ENCODE measurements at regions not wholly inside any gene's neighbourhood (a gene's known extent, or its start where the extent isn't known, plus 50 kb on each side); places are given as distances from the start of the nearest gene placed in this dataset.

GRCh38 chr13:104198801-104199200 is 1132.6 kb upstream of the SLC10A2 start:
- no peak for TF ChIP-seq POLR2A (IDR thresholded peaks at IDR 0.05)
- no peak for TF ChIP-seq CTCF (IDR thresholded peaks at IDR 0.05)

All from right lobe of liver (tissue), 4 donors.